GM19239 (cell line): ENCODE measurements at regions not wholly inside any gene's neighbourhood (a gene's known extent, or its start where the extent isn't known, plus 50 kb on each side); places are given as distances from the start of the nearest gene placed in this dataset.
"Not testable (repeated sequence)": the region's sequence is repeated elsewhere in the genome, so short reads cannot be mapped to it uniquely, and the experiment has no call there.

Source experiments
- DNase-seq: peaks from one replicate; pipeline ENCODE4 v3.0.0; 2011; ENCODE audit warnings: low spot score; ENCODE audit not compliant: insufficient read length
- FAIRE-seq: peaks from 2 replicates; lab custom pipeline; 2011; peaks lifted over from hg19 to GRCh38; lab: Jason Lieb, UNC

DNA sequence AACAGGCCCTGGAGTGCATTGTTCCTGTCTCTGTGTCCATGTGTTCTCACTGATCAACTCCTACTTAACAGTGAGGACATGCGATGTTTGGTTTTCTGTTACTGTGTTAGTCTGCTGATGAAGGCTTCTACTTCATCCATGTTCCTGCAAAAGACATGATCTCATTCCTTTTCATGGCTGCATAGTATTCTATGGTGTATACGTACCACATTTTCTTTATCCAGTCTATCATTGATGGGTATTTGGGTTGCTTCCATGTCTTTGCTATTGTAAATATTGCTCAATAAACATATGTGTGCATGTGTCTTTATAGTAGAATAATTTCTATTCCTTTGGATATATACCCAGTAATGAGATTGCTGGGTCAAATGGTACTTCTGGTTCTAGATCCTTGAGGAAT is 537.7 kb upstream of the FSHR start:
- not testable (repeated sequence) for DNase-seq, FAIRE-seq

- DNase-seq (no peak), FAIRE-seq (no peak)
Measured at GRCh38 chr2:49687918-49688317, 533.6 kb upstream of the FSHR start.

DNA sequence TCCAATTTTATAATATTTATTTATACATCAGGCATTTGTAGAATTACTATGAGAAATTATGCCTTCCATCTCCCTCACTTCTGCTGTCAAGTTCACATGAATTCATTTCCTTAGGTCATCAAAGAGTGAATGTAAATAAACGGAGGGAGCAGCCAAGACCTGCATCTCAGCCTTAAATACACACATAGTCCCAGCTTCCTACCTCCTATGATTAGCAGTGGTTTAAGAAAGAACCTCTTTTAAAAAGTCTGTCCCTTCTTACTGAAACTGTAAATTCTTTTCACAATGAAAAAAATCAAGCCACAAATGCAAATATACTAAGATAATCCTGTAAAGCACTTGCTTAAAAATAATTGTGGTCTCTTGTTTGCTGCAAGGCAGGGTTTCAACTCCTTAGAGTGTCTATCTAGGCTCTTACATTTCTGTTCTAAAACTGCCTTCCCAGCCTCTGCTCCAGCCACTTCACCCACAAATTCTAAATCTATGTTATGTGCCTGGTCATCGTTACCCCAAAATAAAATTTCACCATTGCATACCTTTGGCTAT is 532.7 kb upstream of the FSHR start:
- FAIRE-seq (no peak), DNase-seq (no peak)

- DNase-seq = no peak
- no peak for FAIRE-seq
Measured at GRCh38 chr2:49686291-49686690, 532.0 kb upstream of the FSHR start.

DNA sequence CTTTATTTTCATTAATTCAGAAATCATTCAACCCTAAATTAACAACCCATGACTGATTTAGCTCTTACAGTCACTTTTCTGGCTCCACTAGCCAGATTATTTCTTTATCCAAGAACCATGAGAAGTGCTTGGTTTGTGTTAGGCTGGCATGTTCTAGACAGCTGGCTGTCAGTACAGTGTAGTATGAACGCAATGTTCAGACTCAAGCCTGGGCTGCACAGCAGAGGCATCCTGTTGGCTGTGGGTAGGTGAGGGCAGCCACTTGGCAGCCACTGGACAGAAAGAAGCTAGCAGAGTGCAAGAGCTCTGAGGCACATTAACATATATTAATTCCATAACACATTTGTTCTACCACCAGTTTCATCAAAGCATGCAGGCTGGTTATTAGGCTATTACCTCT is 522.9 kb upstream of the FSHR start:
- FAIRE-seq = no peak
- DNase-seq = no peak

GRCh38 chr2:49664827-49665226 is 510.5 kb upstream of the FSHR start:
- FAIRE-seq (no peak), DNase-seq (no peak)

GRCh38 chr2:49661809-49662208 is 507.5 kb upstream of the FSHR start:
- FAIRE-seq = no peak

GRCh38 chr2:49656853-49657252 is 502.5 kb upstream of the FSHR start:
- FAIRE-seq (no peak), DNase-seq (no peak)

More at GRCh38 chr2:49661809-49662208, 507.5 kb upstream of the FSHR start:
- DNase-seq = no peak

DNA sequence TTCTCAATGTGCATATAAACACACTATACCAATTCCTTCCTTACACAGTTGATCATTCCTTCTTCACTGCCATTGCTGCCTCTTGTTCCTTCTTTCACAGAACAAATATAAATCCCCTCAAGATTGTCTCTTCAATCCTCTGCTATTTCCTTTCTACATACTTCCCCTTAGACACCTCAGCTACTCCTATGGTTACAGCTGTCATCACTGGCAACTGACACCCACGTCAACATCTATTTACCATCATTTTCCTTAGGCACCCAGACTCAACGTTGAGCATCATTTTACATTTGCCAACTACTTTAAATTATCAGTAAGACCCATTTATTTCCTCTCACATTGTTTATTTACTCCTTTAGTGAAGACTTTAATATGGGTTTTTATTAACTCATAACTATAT is 488.8 kb upstream of the FSHR start:
- FAIRE-seq (no peak), DNase-seq (no peak)

DNA sequence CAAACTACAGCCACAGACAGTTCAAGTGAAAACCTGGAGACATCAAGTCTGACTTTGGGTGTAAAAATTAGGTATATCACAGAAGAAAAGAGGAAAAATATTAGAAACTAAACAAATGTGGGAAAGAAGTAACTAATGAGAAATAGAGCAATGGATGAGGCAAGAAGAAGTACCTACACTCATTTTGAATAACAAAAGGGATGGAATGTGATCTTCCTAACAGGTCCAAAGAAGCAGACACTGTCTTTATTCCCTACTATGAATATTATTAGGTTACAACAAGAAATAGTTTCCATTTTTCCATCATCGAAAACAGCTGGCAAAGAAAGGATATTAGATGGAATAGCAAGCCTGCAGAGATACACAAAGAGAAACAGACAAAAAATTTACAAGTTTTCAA is 486.3 kb upstream of the FSHR start:
- no peak for DNase-seq
- FAIRE-seq = no peak

- no peak for FAIRE-seq
- no peak for DNase-seq
Measured at GRCh38 chr2:49621016-49621415, 466.7 kb upstream of the FSHR start.

DNA sequence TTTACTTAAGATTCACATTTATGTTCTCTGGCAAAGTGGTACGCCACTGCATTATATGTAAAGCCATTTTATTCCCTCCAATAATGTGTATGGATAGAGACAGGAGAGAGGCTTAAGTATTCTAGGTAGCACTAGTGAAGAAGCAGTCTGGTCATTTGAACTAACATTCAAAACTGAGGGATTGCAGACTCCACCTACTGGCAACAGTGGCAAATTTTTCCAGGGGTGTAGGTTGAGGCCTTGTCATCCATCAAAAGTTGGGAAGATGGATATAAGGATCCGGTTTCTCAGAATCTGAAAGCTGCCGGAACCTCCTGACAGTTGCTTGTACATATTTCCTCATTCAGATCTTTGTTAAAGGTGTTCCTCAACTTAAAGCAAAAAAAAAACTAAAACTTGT is 465.5 kb upstream of the FSHR start:
- no peak for DNase-seq
- FAIRE-seq = no peak

- FAIRE-seq (no peak), DNase-seq (no peak)
Measured at GRCh38 chr2:49618491-49618890, 464.2 kb upstream of the FSHR start.

DNA sequence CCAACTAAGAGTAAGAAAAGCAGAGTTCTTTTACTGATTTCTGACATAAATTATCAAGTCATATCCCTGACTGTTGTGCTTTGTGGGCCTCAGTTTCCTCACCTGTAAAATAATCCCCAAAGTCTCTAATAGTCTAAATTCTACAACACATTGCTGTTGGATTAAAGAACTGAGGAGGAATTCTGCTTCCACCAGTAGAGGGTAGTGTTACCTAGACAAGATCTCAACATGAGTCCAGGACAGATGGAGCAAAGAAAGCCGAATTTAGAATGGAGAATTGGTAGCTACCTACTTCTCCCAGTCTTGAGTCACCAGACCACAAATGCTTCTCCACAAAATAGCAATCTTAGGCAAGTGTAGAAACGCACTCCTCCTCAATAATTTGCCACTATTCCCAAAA is 462.5 kb upstream of the FSHR start:
- FAIRE-seq = no peak

DNA sequence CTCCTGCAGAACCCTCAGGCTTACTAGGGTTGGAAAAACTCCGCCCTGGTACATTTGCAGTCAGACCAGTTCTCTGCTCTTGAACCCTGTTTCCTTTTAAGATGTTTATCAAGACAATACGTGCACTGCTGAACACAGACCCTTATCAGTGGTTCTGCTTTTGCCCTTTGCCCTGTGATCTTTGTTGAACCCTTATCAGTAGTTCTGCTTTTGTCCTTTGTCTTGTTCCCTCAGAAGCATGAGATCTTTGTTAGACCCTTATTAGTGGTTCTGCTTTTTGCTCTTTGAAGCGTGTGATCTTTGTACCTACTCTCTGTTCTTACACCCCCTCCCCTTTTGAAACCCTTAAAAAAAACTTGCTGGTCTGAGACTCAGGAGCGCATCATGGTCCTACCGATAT is 457.5 kb upstream of the FSHR start:
- not testable (repeated sequence) for FAIRE-seq, DNase-seq

More for the DNA sequence above, 462.5 kb upstream of the FSHR start:
- no peak for DNase-seq

- FAIRE-seq (no peak), DNase-seq (no peak)
Measured at GRCh38 chr2:49600524-49600923, 446.2 kb upstream of the FSHR start.

DNA sequence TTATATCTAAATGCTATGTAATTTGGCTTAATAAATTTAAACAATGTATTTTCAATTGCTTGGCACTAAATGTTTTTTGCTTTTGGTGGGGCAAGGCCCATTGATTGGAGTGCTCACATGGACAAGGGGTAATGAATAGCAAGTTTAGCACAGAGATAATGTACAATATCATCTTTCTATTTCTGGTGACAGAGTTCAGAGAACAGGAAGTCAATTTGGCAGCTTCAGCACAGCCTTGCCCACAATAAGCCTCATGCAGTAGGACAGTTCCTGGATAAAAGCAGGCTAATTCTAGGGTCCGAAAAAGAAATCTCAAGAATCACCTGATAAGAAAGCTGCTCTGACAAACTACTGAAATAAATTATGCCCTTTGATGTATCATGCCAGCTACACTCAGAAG is 443.9 kb upstream of the FSHR start:
- no peak for DNase-seq
- FAIRE-seq = no peak

DNA sequence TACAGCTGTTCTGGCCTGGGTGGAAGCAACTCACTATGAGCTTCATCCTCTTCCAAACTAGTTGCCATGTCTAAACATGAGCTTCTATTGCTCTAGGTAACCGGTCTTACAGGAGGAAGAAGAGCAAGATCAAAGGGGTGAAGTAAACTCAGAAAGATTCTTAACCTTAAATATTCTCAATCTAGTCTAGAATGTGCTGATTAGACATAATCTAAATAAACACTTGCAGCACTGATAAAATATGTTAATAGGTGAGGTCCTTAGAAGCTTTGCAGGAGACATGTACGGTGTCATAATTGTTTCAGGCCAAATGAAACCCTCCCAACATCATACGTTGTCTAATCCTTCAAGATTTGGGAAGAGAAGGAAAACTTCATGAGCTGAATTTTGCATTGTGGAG is 431.6 kb upstream of the FSHR start:
- DNase-seq (no peak), FAIRE-seq (no peak)

DNA sequence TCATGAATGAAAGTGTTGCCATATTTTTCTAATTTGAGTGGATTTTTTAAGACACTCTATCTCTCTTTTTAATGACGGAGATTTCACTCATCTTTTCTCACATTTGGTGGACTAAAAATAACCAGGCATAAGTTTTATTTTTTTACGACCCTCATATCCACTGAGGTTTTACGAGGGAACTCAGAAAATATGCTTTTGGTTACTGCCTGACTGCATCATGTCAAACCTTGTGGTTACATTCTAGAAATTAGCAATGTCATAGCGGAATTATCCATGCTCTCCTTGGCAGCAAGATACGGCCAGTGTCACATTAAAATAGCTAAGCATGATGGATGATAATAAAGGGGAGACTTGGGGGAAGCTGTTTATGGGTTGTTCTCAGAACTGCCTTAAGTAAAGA is 428.6 kb upstream of the FSHR start:
- DNase-seq = no peak
- FAIRE-seq = no peak

GRCh38 chr2:49577041-49577440 is 422.7 kb upstream of the FSHR start:
- FAIRE-seq (no peak), DNase-seq (no peak)

- DNase-seq (no peak), FAIRE-seq (no peak)
Measured at GRCh38 chr2:49569176-49569575, 414.9 kb upstream of the FSHR start.

DNA sequence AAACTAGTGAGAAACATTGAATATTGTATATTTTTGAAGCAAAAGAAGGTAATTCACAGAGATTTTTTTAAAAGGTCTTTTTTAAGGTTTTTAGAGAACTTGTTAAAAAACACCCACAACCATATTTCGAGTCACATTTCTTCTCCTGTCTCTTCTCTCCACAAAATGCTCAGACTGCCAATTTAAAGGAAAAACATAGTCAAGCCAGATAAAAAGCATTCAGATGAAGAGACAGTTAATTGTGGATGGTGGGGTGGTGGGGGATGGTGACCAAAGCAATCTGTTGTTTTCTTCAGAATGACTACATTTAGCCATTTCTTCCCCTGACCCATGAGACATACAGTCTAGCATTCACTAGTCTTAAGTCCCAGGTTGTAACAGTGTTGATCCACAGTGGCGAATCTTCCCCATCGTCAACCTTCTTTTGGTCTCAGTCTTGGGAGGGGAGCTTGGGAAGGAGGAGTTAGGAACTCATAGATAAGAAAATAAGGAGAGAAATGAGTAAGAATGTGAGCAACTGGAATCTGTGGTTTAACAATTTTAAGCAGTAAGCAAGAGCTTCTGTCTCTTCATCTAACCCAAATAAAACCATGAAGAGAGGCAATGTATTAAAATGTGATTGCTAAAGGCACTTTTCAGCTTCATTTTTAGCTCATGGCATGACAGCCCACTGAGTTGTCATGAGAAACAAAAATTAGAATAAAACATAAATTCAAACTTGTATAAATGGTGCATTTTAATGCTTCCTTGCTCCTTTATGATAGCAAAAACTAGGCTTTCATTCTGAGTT is 413.7 kb upstream of the FSHR start:
- FAIRE-seq = no peak
- DNase-seq = no peak
